Stimulated activated CD4-positive, alpha-beta T cell treated with anti-CD3 and anti-CD28 coated beads, Interleukin-4, amount 100 ng/mL, for 48 hours (primary cell): ENCODE measurements at regions not wholly inside any gene's neighbourhood (a gene's known extent, or its start where the extent isn't known, plus 50 kb on each side); places are given as distances from the start of the nearest gene placed in this dataset.

Experiments
- DNase-seq, 2 donors: peaks; one replicate each; pipeline ENCODE4 v3.0.0-alpha.2; 2020; ENCODE audit warnings: low read depth in 2 of 2

GRCh38 chr2:38509947-38510326, 92.8 kb downstream of the HNRNPLL start:
- no peak for DNase-seq

DNA sequence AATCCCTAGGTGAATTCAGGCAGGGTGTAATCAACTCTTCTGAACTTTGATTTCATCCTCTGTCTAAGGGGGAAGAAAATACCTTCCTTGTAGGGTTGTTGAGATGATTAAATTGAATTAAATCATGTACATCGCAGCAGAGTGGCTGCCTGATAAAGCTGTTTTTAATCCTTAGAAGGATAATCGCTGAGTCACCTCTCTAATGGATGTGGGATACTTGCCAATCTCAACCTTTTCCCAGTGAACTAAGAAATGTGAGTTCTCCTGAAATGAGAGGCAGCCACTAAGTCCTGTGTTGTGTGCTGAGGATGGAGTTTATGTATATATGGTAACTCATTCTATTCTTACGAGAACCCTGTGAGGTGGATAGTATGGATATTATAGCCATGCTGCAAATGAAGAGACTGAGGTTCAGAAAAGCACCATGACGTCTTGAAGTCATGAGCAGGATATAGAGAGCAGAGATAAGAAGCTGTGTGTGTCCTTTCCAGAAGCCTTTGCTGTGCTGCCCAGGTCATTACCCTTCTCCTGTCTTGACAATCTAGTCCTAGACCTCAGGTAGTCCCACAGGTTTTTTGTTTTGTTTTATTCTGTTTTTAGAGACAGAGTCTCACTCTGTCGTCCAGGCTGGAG, 93.3 kb downstream of the HNRNPLL start:
- DNase-seq, result no peak

DNA sequence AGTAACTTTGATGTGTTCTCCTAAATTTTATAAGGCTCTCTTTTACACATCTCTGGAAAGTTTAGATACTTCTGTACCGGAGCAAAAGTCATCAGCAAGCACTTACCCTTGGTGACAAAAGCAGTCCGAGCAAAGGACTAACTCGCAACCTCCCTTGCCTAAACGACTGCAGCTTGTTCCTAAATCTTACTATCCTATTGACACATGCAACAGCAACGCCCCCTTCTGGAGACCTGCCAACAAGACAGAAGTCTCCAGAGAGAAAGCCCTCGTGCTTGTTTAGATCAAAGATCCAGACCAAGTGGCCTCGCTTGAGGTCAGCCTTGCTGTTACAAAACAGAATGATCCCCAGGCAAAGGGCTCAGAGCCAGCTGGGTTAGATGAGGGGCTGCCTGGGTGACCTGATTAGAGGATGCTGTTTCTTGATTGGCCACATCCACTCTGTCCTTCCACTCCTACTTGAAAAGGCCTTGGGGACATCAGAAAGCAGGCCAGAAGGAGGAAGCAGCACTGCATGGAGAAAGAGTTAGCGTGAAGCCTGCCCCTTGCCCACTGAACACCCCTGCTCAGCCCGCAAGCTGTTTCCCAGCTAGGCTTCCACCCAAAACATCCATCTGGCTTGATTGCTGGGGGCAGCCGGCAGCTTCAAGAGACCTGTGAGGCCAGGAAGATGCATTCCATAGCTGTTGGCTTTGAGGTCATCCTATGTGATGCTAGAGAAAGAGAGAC, 94.3 kb downstream of the HNRNPLL start:
- peak; percentile 77 to 81 for DNase-seq

DNA sequence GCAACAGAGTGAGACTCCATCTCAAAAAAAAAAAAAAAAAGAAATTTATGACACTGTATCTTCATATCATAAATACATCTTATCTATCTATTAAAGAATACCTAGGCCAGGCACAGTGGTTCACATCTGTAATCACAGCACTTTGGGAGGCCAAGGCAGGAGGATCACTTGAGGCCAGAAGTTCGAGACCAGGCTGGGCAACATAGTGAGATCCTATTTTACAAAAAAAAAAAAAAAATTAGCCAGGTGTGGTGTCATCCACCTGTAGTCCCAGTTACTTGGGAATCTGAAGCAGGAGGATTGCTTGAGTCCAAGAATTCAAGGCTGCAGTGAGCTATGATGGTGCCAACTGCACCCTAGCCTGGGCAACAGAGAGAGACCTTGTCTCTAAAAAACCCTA, 95.0 kb downstream of the HNRNPLL start:
- no peak for DNase-seq

DNA sequence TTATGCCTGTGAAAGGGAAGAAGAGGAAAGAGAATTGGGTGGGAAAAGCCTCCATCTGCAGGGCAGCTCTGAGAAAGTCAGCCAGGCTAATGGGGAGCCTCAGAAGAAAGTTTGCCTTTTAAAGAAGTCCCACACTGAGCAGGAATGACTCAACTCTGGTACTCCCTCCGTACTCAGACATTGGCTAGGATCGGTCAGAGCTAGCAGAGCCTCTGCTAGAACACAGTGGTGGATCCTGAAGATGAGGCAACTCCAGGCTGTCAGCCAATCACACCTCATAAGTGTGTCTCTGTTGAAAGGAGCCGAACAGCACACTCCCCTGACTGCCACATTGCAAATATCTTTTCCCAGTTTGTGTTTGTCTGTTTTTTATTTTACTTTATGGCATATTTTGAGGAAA, 96.9 kb downstream of the HNRNPLL start:
- no peak for DNase-seq

DNA sequence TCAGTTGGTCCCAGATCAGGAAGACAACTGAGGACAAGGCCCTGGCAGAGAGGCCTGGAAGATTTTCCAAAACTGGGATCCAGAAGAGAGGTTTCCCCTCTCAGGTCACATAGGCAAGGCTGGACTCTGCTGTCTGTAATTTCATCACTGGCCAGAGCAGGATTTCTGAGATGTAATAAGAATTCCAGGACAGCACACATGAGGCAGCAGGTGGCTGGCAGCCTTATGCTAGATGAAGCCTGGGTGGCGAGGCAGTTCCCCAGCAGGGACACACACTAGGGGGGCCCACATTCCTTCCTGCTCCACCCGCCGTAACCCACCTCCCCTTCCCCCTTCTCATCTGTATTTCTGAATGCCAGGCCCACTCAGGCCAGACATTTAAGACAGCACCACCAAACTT, 98.6 kb downstream of the HNRNPLL start:
- DNase-seq, result no peak

DNA sequence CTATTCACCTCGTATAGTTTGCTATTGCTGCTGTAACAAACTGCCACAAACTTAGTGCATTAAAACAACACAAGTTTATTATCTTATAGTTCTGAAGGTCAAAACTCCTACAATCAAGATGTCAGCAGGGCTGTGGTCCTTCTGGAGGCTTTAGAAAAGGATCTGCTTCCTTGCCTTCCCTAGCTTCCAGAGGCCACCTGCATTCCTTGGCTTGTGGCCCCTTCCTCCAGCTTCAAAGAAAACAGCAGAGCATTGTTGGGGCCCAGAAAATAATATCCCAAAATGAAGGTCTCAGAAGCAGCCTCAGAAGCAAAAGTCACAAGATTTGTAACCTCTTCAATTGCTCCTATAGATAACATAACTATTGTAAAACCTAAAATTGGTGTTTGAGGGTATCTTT, 100.6 kb downstream of the HNRNPLL start:
- no peak for DNase-seq

DNA sequence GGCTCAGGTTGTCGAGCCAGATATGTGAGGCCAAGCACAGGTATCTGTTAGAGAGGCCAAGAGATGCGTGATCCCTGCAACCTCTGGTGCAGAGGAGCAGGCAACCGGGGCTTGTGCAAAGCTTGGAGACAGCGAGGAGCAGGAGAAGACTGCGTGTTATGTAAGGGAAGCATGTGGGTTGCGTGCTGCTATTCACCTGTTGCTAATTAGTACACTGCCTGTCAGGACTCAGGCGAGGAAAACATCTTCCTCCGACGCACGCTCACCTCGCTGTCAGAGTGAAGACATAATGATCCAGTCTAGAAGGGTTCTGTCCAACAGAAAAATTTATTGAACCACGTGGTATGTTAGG, 102.5 kb downstream of the HNRNPLL start:
- DNase-seq, result no peak

DNA sequence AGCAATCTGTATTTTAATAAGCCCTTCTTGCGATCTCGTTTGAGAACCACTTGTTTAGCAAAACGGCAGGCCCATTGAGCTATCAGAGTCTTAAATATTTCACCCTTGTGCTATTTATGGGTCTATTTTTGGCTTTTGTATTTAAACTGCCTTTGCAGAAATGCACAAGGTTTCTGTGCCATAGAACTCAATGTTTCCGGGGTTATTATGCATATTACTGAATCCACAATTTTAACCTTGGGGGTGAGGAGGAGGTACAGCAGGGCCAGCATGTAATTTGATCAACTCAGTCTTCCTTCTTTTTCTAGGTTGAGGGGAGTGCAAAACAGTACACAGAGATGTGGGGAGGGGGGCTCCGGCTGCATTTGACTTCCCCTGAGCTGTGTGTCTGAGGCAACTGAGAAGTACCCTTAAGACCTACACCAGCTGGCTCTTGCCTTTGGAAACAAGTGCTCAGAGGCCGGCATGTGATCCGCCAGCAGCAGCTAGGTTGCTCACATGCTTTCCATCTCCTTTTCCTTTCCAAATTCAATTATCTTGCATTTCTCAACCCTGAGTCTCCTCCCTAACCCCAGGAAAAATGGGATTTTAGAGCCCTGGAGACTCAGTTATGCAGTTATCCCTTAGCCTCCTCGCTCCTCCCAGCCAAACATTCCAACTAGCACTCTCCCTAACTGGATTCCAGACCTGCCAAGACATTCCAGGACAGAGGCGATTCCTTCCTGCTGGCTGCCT, 103.0 kb downstream of the HNRNPLL start:
- DNase-seq, result no peak

DNA sequence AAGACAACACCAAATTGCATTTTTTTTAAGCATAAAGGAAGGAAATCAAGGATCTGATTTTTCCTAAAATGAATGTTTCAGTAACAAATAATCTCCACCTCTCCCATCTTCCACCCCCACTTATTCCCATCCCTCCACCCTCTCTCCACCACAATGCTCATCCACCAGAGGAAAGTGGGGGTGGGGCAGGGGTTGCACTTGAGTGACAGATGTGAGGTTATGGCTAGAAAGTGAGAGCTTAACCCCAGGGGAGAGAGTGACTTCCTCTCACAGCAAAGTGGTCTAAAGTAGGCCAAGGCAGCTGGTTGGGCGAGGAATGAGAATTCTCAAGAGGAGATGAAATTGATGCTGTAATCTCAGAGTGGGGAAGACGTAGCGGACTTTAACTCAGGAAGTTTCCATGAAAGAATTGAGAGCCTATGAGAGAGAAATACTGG, 104.7 kb downstream of the HNRNPLL start:
- DNase-seq, result no peak

GRCh38 chr2:38497670-38498037, 105.1 kb downstream of the HNRNPLL start:
- no peak for DNase-seq

GRCh38 chr2:38496927-38497669, 105.6 kb downstream of the HNRNPLL start:
- no peak for DNase-seq

DNA sequence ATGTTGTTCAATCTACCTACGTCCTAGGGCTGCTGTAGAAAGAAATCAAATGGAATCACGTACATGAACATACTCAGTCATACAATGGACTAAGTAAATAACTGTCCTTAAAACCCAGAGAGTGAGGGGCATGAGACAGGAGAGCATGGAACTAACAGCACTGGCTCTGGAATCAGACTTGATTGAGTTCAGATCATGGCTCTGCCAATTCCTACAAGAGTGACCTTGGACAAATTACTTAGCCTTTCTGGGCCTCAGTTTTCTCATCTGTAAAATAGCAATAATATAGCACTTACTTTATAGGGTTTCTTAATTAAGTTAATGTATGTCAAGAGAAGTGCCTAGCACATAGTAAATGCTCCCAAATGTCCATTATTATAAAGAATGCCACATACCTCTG, 106.8 kb downstream of the HNRNPLL start:
- no peak for DNase-seq

DNA sequence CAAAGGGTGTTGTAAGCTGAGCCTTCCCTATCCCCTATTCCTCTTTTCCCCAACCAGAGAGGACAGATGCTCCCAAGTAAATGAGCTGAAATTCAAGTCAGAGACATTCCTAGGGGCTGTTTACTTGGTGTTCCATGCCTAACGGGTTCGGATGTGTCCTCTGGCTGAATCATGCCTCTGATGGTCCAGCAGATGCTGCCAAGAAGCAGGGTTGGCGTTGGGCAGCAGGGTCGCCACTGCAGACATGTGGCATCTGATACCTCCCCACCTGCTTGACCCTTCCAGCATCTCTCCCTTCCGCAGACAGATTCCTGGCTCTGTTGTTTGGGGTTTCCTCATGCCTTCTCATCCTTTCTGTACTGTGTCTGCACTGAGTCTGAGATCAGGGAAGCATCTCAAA, 108.3 kb downstream of the HNRNPLL start:
- DNase-seq, result no peak

GRCh38 chr2:38492042-38492615, 110.6 kb downstream of the HNRNPLL start:
- no peak for DNase-seq

- no peak for DNase-seq
Measured at GRCh38 chr2:38491436-38491835, 111.3 kb downstream of the HNRNPLL start.

GRCh38 chr2:38489846-38490245, 112.8 kb upstream of the ATL2 start:
- no peak for DNase-seq

- DNase-seq, result no peak
Measured at GRCh38 chr2:38487852-38488251, 110.8 kb upstream of the ATL2 start.

GRCh38 chr2:38486213-38487026, 109.3 kb upstream of the ATL2 start:
- no peak for DNase-seq

GRCh38 chr2:38485734-38486133, 108.7 kb upstream of the ATL2 start:
- no peak for DNase-seq

- no peak for DNase-seq
Measured at GRCh38 chr2:38484957-38485356, 107.9 kb upstream of the ATL2 start.
